ENCODE measurements at regions not wholly inside any gene's neighbourhood (a gene's known extent, or its start where the extent isn't known, plus 50 kb on each side); places are given as distances from the start of the nearest gene placed in this dataset.
"Not testable (repeated sequence)": the region's sequence is repeated elsewhere in the genome, so short reads cannot be mapped to it uniquely, and the experiment has no call there.

- Histone ChIP-seq H3K27ac (ENCODE audit: low read depth in 1 of 2, low read length in 2 of 2) (no peak overlapping the region), H3K4me3 (ENCODE audit: low read length in 2 of 2) (no peak overlapping the region), H3K27me3 (ENCODE audit: control insufficient read depth in 1 of 2, insufficient read depth in 2 of 2, low read length in 1 of 2) (no peaks in the 10 kb centered on the region), H3K9me3 (ENCODE audit: control insufficient read depth, low read length) (no peaks in the 10 kb centered on the region), H3K4me1 (ENCODE audit: control insufficient read depth in 1 of 2, insufficient read depth in 2 of 2, low read length in 2 of 2) (no peaks in the 10 kb centered on the region), H3K36me3 (ENCODE audit: control insufficient read depth in 1 of 2, insufficient read depth in 2 of 2, low read length in 1 of 2) (no peaks in the 10 kb centered on the region)
- DNase-seq (peak; percentile 42 to 72), ATAC-seq (ENCODE audit: low FRiP score) (no peak)
- WGBS, 2 donors: 64 to 65% methylated on average over 11 of the region's 11 CpGs
- intact Hi-C loops (cut with DNase I): no loop called here
Observed at GRCh38 chr7:64916-65341, 127.4 kb upstream of the FAM20C start.

DNA sequence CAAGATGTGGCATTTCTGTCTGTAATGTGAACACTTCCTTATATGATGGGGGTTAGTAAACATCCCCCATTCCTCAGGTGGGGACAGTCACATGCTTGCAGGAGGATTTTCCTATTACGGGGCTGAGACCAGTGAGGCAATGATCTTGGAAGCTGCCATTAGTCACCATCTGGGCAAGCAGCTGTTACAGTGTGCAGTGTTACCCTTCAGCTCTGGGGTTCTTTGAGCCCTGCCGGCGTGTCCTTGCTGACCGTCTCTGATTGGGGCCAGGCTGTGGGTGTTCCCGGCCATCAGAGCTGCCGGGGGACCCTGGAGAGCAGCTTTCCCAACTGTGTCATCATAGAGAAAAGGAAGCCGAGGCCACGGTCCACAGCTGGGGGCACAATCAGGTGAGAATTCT is 126.8 kb upstream of the FAM20C start:
- Histone ChIP-seq H3K4me3 (ENCODE audit: low read length in 2 of 2) (no peak overlapping the region), H3K9me3 (ENCODE audit: control insufficient read depth, low read length) (no peaks in the 10 kb centered on the region), H3K27ac (ENCODE audit: low read depth in 1 of 2, low read length in 2 of 2) (no peak overlapping the region), H3K27me3 (ENCODE audit: control insufficient read depth in 1 of 2, insufficient read depth in 2 of 2, low read length in 1 of 2) (no peaks in the 10 kb centered on the region), H3K4me1 (ENCODE audit: control insufficient read depth in 1 of 2, insufficient read depth in 2 of 2, low read length in 2 of 2) (no peaks in the 10 kb centered on the region), H3K36me3 (ENCODE audit: control insufficient read depth in 1 of 2, insufficient read depth in 2 of 2, low read length in 1 of 2) (no peaks in the 10 kb centered on the region)
- ATAC-seq (ENCODE audit: low FRiP score): no peak
- DNase-seq: peak; percentile 22 to 42
- intact Hi-C loops (cut with DNase I): no loop called here
- 91 to 95% methylated on average over 8 of the region's 8 CpGs for WGBS, 2 donors

- no peaks in the 10 kb centered on the region for H3K9me3 ChIP-seq (ENCODE audit: control insufficient read depth, low read length)
- H3K36me3 ChIP-seq (ENCODE audit: control insufficient read depth in 1 of 2, insufficient read depth in 2 of 2, low read length in 1 of 2): no peaks in the 10 kb centered on the region
- H3K27ac ChIP-seq (ENCODE audit: low read depth in 1 of 2, low read length in 2 of 2): no peak overlapping the region
- ATAC-seq (ENCODE audit: low FRiP score) (no peak), DNase-seq (peak in 1 of 2 donors; percentile 73)
- no peaks in the 10 kb centered on the region for H3K27me3 ChIP-seq (ENCODE audit: control insufficient read depth in 1 of 2, insufficient read depth in 2 of 2, low read length in 1 of 2)
- H3K4me1 ChIP-seq (ENCODE audit: control insufficient read depth in 1 of 2, insufficient read depth in 2 of 2, low read length in 2 of 2): no peaks in the 10 kb centered on the region
- no peak overlapping the region for H3K4me3 ChIP-seq (ENCODE audit: low read length in 2 of 2)
- intact Hi-C loops (cut with DNase I): no loop called here
- 91 to 96% methylated on average over 12 of the region's 12 CpGs for WGBS, 2 donors
Observed at GRCh38 chr7:66296-66695, 126.1 kb upstream of the FAM20C start.

DNA sequence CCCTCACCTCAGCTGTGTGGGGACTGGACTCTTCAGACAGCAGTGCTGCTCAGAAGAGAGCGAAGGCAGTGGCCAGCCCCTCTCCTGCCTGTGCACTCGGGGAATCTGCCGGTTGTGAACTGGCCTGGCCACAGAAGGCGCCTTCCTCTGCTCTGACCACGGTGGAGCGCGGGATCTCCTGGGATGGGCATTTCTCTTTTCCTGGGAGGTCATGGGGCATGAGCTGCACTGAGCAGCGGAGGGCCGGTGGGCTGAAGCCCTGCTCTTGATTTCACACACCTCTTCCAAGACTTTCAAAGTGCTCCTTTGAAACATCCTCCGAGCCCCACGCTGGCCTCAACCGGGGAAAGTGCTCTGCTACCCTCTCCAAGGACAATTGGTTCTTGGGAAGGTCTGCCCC is 125.6 kb upstream of the FAM20C start:
- Histone ChIP-seq H3K27me3 (ENCODE audit: control insufficient read depth in 1 of 2, insufficient read depth in 2 of 2, low read length in 1 of 2) (no peaks in the 10 kb centered on the region), H3K36me3 (ENCODE audit: control insufficient read depth in 1 of 2, insufficient read depth in 2 of 2, low read length in 1 of 2) (no peaks in the 10 kb centered on the region), H3K9me3 (ENCODE audit: control insufficient read depth, low read length) (no peaks in the 10 kb centered on the region), H3K4me1 (ENCODE audit: control insufficient read depth in 1 of 2, insufficient read depth in 2 of 2, low read length in 2 of 2) (no peaks in the 10 kb centered on the region), H3K4me3 (ENCODE audit: low read length in 2 of 2) (no peak overlapping the region), H3K27ac (ENCODE audit: low read depth in 1 of 2, low read length in 2 of 2) (no peak overlapping the region)
- intact Hi-C loops (cut with DNase I): no loop called here
- WGBS, 2 donors: 96 to 97% methylated on average over 12 of the region's 12 CpGs
- no peak for ATAC-seq (ENCODE audit: low FRiP score)
- DNase-seq: peak; percentile 38 to 68

DNA sequence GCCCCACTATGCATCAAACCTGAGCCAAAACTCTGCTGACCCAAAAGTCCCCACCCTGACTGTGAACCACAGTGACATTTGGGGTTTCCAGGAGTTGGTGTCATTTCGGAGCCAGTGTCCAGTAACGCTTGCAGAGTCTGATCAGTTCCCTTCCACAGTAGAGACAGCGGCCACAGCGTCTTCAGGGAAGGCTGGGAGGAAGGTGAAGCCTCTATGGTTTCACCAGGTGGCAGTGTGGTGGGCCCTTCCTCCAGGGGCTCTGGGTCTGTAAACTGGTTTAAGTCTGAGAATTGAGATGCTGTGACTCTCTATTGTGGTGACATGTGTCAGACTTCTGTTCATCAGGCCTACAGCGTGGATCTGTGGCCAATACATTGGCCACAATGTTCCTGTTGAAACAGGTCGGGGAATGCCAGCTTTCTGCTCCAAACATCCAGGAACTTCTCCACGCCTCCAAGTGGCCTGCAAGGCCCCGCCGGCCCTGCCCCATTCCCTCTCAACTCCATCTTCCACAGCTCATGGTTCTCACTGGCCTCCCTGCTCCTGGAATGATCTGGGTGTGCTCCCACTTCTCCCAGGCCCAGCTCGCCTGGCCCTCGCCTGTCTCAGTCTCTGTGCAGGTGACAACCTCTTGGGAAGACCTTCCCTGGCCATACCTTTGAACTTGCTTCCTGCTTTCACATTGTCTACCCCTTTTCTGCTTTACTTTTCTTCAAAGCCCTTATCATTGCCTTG is 124.5 kb upstream of the FAM20C start:
- no peak overlapping the region for H3K27ac ChIP-seq (ENCODE audit: low read depth in 1 of 2, low read length in 2 of 2)
- H3K4me3 ChIP-seq (ENCODE audit: low read length in 2 of 2): no peak overlapping the region
- no peaks in the 10 kb centered on the region for H3K9me3 ChIP-seq (ENCODE audit: control insufficient read depth, low read length)
- H3K36me3 ChIP-seq (ENCODE audit: control insufficient read depth in 1 of 2, insufficient read depth in 2 of 2, low read length in 1 of 2): no peaks in the 10 kb centered on the region
- H3K27me3 ChIP-seq (ENCODE audit: control insufficient read depth in 1 of 2, insufficient read depth in 2 of 2, low read length in 1 of 2): no peaks in the 10 kb centered on the region
- intact Hi-C loops (cut with DNase I): no loop called here
- WGBS, 2 donors: 95 to 97% methylated on average over 11 of the region's 11 CpGs
- peak; percentile 30 to 42 for DNase-seq
- H3K4me1 ChIP-seq (ENCODE audit: control insufficient read depth in 1 of 2, insufficient read depth in 2 of 2, low read length in 2 of 2): no peaks in the 10 kb centered on the region
- no peak for ATAC-seq (ENCODE audit: low FRiP score)

DNA sequence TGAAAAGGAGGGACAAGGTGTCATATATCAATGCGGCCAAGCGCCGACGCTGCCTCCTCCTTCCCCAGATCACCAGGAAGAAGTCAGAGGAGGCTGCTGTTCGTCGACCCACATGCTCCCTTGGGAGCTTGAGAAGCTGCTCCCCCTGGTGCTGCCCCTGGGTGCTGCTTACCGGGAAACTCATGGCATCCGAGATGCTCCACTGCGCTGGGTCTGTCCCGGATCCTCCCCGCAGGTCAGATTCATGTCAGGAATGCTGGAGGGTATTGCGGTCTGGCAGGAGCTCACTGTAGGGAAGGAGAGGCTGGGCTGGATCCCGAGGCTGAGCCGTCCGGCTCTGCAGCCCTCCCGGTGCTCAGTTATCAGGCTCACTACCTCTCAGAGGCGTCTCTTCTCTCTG is 123.7 kb upstream of the FAM20C start:
- H3K27me3 ChIP-seq (ENCODE audit: control insufficient read depth in 1 of 2, insufficient read depth in 2 of 2, low read length in 1 of 2): no peaks in the 10 kb centered on the region
- no peak overlapping the region for H3K4me3 ChIP-seq (ENCODE audit: low read length in 2 of 2)
- intact Hi-C loops (cut with DNase I): no loop called here
- no peak overlapping the region for H3K27ac ChIP-seq (ENCODE audit: low read depth in 1 of 2, low read length in 2 of 2)
- H3K4me1 ChIP-seq (ENCODE audit: control insufficient read depth in 1 of 2, insufficient read depth in 2 of 2, low read length in 2 of 2): no peaks in the 10 kb centered on the region
- no peak for ATAC-seq (ENCODE audit: low FRiP score)
- DNase-seq: peak; percentile 47 to 62
- no peaks in the 10 kb centered on the region for H3K36me3 ChIP-seq (ENCODE audit: control insufficient read depth in 1 of 2, insufficient read depth in 2 of 2, low read length in 1 of 2)
- 94% methylated on average over 17 of the region's 17 CpGs for WGBS, 2 donors
- H3K9me3 ChIP-seq (ENCODE audit: control insufficient read depth, low read length): no peaks in the 10 kb centered on the region

- ATAC-seq (ENCODE audit: low FRiP score); intact Hi-C loops (cut with DNase I); H3K9me3 ChIP-seq (ENCODE audit: control insufficient read depth, low read length); H3K27ac ChIP-seq (ENCODE audit: low read depth in 1 of 2, low read length in 2 of 2); H3K4me3 ChIP-seq (ENCODE audit: low read length in 2 of 2); H3K27me3 ChIP-seq (ENCODE audit: control insufficient read depth in 1 of 2, insufficient read depth in 2 of 2, low read length in 1 of 2); DNase-seq; H3K36me3 ChIP-seq (ENCODE audit: control insufficient read depth in 1 of 2, insufficient read depth in 2 of 2, low read length in 1 of 2); H3K4me1 ChIP-seq (ENCODE audit: control insufficient read depth in 1 of 2, insufficient read depth in 2 of 2, low read length in 2 of 2): not testable (repeated sequence)
- no CpG with 5 or more reads among the region's 4 CpGs for WGBS, 2 donors
Observed at GRCh38 chr7:69052-69451, 123.3 kb upstream of the FAM20C start.

GRCh38 chr7:69499-70123 is 122.8 kb upstream of the FAM20C start:
- H3K27ac ChIP-seq (ENCODE audit: low read depth in 1 of 2, low read length in 2 of 2); H3K27me3 ChIP-seq (ENCODE audit: control insufficient read depth in 1 of 2, insufficient read depth in 2 of 2, low read length in 1 of 2); H3K9me3 ChIP-seq (ENCODE audit: control insufficient read depth, low read length); H3K4me3 ChIP-seq (ENCODE audit: low read length in 2 of 2); intact Hi-C loops (cut with DNase I); H3K4me1 ChIP-seq (ENCODE audit: control insufficient read depth in 1 of 2, insufficient read depth in 2 of 2, low read length in 2 of 2); H3K36me3 ChIP-seq (ENCODE audit: control insufficient read depth in 1 of 2, insufficient read depth in 2 of 2, low read length in 1 of 2); ATAC-seq (ENCODE audit: low FRiP score): not testable (repeated sequence)
- 63 to 66% methylated on average over 7 to 9 of the region's 11 CpGs for WGBS, 2 donors
- DNase-seq: peak in 1 of 2 donors; percentile 12

DNA sequence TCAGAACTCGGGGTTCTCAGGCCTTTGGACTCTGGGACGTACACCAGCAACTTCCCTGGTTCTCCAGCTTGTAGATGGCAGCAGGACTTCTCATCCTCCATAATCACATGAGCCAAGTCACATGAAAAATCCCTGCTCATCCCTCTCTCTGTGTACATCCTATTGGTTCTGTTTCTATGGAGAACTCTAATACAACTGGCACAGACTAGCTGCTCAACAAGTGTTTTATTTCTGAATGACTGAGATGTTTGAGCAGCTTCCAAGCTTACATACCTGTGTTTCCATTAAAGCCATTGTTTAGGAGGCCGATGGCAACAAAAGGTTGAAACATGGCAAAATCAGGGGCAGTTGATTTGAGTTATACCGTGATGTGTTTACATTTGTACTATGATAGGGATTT is 122.2 kb upstream of the FAM20C start:
- ATAC-seq (ENCODE audit: low FRiP score); H3K27me3 ChIP-seq (ENCODE audit: control insufficient read depth in 1 of 2, insufficient read depth in 2 of 2, low read length in 1 of 2); DNase-seq; H3K9me3 ChIP-seq (ENCODE audit: control insufficient read depth, low read length); H3K4me3 ChIP-seq (ENCODE audit: low read length in 2 of 2); intact Hi-C loops (cut with DNase I); H3K4me1 ChIP-seq (ENCODE audit: control insufficient read depth in 1 of 2, insufficient read depth in 2 of 2, low read length in 2 of 2); H3K36me3 ChIP-seq (ENCODE audit: control insufficient read depth in 1 of 2, insufficient read depth in 2 of 2, low read length in 1 of 2); H3K27ac ChIP-seq (ENCODE audit: low read depth in 1 of 2, low read length in 2 of 2): not testable (repeated sequence)
- 90 to 98% methylated on average over 3 of the region's 4 CpGs for WGBS, 2 donors

Measured in aorta (tissue), 5 donors.